RWPE1 (cell line): ENCODE measurements at regions not wholly inside any gene's neighbourhood (a gene's known extent, or its start where the extent isn't known, plus 50 kb on each side); places are given as distances from the start of the nearest gene placed in this dataset.
"Not testable (repeated sequence)": the region's sequence is repeated elsewhere in the genome, so short reads cannot be mapped to it uniquely, and the experiment has no call there.

ENCODE experiments used
- CTCF ChIA-PET: fragments of 350-600 bp; sonication (Branson Sonifier 250); formaldehyde crosslinking; extraction: SDS; loops from one replicate; lab custom pipeline; 2021; lab: Yijun Ruan, JAX
- POLR2A ChIA-PET: fragments of 400-600 bp; formaldehyde crosslinking; extraction: SDS; loops from one replicate; lab custom pipeline; 2020; ENCODE audit warnings: antibody characterized with exemption; ENCODE audit not compliant: low non-redundant PET; lab: Yijun Ruan, JAX
- DNase-seq: peaks from one replicate; pipeline ENCODE4 v3.0.0; 2012; ENCODE audit warnings: low spot score
- H3K27ac ChIP-seq: fragments of 450-650 bp; 2 replicates; pipeline ENCODE4 v1.5.1; 2017
- TF ChIP-seq, protein P1 (sequence below): fragments of 450-650 bp; conservative IDR thresholded peaks from 2 replicates; pipeline ENCODE4 v1.5.1; 2017; ENCODE audit warnings: low read depth, mild to moderate bottlenecking

DNA sequence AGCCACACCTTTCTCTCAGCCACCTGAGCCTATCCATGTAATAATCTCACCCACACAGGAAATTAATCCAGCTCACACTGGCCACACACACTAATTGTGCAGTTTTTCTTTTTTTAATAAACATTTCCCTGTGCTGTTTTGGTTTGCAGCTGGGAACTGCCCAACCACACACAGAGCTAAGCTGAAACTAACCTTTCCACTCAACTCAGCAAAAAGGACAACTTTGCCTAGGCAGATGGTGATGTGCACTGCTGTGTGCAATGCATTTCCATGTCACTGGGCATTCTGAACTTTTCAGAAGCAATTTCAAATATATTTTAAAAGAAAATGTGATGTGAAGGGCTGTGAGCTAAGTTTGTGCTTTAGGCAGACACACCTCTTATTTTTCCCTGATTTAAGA, 70.0 kb upstream of the TLL1 start:
- TF ChIP-seq, protein P1, sequence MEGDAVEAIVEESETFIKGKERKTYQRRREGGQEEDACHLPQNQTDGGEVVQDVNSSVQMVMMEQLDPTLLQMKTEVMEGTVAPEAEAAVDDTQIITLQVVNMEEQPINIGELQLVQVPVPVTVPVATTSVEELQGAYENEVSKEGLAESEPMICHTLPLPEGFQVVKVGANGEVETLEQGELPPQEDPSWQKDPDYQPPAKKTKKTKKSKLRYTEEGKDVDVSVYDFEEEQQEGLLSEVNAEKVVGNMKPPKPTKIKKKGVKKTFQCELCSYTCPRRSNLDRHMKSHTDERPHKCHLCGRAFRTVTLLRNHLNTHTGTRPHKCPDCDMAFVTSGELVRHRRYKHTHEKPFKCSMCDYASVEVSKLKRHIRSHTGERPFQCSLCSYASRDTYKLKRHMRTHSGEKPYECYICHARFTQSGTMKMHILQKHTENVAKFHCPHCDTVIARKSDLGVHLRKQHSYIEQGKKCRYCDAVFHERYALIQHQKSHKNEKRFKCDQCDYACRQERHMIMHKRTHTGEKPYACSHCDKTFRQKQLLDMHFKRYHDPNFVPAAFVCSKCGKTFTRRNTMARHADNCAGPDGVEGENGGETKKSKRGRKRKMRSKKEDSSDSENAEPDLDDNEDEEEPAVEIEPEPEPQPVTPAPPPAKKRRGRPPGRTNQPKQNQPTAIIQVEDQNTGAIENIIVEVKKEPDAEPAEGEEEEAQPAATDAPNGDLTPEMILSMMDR: no peak
- ChIA-PET CTCF (no interaction called here), POLR2A (no interaction called here)
- no peak overlapping the region for H3K27ac ChIP-seq
- DNase-seq: no peak

DNA sequence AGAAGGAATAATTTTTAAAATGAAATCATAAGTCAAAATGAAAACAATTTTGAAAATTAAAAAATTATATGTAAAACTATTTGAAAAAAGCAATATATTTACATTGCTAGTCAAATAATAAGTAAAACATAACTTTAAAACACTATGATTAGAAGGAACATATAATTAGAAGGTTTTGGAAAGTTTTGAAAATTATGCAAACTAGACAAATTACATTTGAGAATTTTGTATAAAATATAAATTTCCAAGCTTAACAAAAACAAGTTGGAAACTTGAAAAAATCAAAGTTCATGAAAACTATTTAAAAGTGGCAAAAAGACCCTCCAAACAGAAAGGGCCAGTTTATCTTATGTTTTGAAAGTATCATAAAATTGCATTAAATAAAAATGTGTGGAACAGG, 67.6 kb upstream of the TLL1 start:
- TF ChIP-seq, protein P1: no peak
- ChIA-PET POLR2A (no interaction called here), CTCF (no interaction called here)
- H3K27ac ChIP-seq: no peak overlapping the region
- DNase-seq: no peak

DNA sequence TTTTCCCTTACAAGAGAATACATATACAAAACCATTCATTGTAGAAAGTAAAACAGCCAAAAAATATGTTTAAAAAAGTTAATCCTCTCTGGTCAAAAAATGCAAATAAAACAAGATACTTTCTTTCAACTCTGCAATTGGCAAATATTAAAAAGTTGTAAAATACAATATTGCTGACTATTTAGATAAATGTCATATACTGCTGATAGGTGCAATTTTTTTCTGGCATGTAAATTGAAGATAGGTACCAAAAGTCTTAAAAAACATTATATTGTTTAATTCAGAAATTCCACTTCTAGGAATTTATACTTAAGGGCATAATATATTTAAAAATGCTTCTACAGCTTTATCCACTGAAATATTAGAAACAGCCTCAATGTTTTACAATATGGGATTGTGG, 66.4 kb upstream of the TLL1 start:
- ChIA-PET CTCF (no interaction called here), POLR2A (no interaction called here)
- TF ChIP-seq, protein P1: no peak
- no peak for DNase-seq
- H3K27ac ChIP-seq: no peak overlapping the region

DNA sequence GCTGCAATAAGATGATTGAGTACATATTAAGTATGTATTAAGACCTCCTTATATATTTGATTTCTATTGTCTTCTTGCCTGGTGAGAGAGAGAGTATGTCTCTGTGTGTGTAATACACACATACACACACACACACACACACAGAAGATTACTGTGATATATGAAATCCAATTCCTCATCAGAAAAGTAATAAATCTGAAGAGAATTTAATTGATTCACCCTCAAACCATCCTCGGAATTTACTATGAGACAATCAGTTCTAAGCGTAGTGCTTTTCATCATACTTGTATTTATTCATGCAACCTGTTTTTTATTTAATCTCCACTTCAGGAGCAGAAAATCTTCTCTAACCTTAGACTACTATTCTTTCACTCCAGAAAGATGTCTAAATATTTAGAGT, 62.3 kb upstream of the TLL1 start:
- ChIA-PET POLR2A (no interaction called here), CTCF (no interaction called here)
- H3K27ac ChIP-seq: no peak overlapping the region
- peak; percentile 8 for DNase-seq
- TF ChIP-seq, protein P1: no peak

DNA sequence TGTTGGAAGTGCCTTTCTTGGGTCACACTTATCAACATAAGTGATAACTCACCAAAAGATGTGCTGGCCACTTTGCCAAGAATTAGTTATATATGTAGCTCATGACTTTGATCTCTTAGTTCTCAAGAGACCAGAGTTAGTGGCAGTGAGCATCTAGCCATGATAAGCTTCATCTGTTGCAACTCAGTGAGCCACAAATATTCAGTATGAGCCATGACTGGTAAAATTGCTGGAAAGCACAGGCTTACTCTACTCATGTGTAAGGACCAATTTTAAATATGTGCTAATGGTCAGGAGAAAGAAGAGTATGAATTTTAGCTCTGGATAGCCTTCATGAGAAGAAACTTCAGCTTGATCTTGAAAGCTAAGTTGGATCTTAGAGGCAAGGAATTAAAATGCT, 59.4 kb upstream of the TLL1 start:
- TF ChIP-seq, protein P1: no peak
- no peak for DNase-seq
- no peak overlapping the region for H3K27ac ChIP-seq
- CTCF ChIA-PET: no interaction called here
- POLR2A ChIA-PET: no interaction called here

DNA sequence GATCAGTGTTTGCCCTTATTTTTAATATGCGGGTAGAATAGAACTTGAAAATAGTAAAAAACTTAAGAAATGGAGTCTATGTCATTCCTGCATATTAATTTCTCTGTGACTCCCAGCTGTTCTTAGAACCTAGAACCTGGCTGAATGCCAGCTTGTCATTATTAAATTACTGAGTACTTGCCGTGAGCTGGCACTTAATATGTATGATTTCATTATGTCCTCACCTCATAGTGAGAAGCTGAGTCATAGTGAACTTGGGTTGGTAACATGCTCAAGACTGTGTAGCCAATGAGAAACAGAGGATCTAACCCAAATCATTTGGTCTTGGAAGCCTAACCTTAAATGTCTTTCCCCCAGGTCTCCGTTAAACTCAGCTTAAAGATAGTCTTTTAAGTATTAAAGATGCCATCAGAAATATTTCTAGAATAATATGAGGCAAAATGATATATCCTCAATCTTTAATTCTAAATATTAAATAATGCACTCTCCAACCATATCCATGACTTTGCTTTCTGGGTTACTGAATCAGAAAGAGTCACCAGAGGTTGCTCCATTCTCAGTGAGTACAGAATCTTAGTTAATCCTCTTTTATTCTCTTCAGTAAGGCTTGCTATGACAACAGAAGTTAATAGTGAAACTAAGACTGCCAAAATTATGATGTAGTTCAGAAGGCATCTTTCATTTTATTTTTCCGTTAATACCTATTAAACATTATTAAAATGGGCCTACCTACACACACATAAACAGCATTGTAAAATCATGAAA, 58.6 kb upstream of the TLL1 start:
- TF ChIP-seq, protein P1: no peak
- ChIA-PET CTCF (no interaction called here), POLR2A (no interaction called here)
- DNase-seq: peak; percentile 75
- H3K27ac ChIP-seq: no peak overlapping the region

DNA sequence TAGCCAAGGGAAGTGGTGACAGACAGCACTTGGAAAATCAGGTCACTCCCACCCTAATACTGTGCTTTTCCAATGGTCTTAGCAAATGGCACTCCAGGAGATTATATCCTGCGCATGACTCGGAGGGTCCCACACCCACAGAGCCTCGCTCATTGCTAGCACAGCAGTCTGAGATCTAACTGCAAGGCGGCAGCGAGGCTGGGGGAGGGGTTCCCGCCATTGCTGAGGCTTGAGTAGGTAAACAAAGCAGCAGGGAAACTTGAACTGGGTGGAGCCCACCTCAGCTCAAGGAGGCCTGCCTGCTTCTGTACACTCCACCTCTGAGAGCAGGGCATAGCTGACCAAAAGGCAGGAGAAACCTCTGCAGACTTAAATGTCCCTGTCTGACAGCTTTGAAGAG, 53.9 kb upstream of the TLL1 start:
- CTCF ChIA-PET, DNase-seq, H3K27ac ChIP-seq, POLR2A ChIA-PET: not testable (repeated sequence)
